Nucleus accumbens (tissue), 56 donors: ENCODE measurements at regions not wholly inside any gene's neighbourhood (a gene's known extent, or its start where the extent isn't known, plus 50 kb on each side); places are given as distances from the start of the nearest gene placed in this dataset.

Experiments
- DNase-seq, 56 donors: peaks; one replicate each; lab custom pipeline; 2025; lab: John Stamatoyannopoulos, UW

- DNase-seq: no peak
Observed at GRCh38 chr4:124177647-124178425, 534.7 kb downstream of the ANKRD50 start.

- DNase-seq: no peak
Observed at GRCh38 chr4:124178449-124179021, 534.0 kb downstream of the ANKRD50 start.

DNA sequence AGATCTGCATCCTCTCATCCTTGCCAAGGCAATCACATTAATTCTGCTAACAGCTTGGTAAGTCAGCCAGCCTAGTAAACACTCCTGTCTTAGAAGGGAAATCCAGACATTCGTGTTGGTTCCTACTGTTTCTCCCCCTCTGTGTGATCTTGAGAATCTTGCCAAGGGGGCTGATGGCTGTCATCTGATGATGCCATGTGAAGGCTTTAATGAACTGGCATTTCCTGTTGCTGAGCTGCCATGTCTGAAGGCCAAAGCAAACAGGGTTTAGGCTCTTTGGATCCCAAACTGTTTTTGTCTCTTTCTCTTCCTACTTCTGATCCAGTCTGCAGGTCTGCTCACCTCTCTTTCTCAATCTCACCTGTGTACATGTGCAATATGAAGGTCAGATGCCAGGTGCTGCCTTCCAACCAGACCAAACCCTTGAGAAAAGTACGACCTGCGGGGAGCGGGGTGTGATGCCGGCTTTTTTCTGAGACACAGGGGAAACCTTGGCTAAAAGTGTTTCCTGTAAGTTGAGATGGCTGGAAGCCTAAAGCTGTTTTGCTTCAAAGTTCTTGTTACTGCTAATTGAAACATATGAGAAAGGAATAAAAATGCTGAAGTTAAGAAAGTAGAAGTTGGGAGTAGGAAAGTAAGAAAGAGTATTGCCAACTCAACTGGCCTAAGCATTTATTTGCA lies 532.9 kb downstream of the ANKRD50 start:
- no peak for DNase-seq

DNA sequence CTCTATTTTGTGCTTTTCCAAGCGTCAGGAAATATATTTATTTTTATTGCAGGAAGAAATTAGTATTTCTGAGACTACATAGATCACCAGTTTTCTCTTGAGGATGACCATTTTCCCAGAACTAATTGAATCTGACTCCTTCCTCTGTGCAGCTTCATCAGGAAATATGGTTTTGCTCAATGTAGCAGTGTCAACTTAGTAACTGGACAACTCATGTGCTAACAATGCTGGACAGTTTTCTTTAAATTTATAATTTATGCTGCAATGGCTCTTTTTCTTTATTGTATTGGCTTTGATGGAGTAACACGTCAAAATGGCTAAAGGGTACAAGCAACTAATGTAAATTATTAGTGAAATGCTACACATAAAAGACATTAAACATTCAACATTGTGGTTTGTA lies 531.5 kb downstream of the ANKRD50 start:
- DNase-seq: no peak

- DNase-seq: no peak
Observed at GRCh38 chr4:124183231-124183630, 529.3 kb downstream of the ANKRD50 start.

GRCh38 chr4:124183926-124184325 lies 528.6 kb downstream of the ANKRD50 start:
- DNase-seq: no peak

DNA sequence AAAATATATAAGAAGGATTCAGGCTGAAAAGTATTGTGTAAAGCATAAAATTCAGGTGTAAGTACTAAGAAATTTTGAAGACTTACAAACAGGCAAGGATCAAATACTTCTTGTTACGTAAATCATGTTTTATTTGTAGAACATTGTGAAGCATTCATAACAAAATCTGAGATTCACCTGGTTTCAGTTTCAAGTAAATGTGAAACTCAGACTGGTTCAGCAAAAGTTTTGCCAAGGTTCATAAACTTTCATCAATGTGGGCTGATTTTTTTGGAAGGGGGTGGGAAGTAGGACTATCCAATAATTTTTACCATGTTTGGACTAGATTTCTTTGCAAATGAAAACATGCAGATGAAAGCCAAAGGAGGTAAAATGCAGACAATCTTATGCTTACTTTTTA lies 527.7 kb downstream of the ANKRD50 start:
- DNase-seq: no peak

DNA sequence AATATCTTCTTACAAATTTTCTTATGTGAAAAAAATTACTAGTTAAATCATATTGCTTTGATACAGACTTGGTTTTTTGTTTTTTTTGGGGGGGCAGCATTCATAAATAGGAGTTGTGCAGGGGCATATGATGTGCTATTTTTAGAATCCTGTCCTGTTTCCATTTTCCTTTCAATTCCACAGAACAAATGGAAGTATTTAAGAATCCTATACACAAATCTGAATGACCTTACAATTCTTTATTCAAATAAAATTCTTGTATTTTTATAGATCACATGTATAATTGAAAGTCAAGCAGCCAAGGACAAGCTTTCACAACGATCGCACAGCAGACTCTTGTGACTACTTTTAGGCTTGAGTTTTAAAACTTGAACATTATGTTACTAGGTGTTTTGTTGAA lies 523.9 kb downstream of the ANKRD50 start:
- DNase-seq: no peak

- DNase-seq: no peak
Observed at GRCh38 chr4:124189545-124189944, 523.0 kb downstream of the ANKRD50 start.

DNA sequence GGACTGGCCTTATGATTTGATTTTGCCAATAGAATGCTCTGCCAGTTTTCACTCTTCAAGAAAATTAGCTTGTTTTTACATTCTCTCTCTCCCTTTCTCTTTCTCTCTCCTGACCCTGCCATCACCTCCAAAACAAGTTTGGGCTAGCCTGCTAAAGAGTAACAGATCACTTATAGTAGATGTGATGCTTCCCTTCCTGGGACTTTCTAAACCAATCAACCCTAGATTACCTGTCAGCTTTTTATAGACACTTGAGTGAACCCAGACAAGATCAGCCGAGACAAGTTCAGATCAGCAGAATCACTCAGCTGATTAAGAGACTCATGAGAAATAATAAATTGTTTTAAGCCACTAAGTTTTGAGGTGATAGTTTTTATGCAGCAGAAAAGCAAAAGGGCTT lies 521.2 kb downstream of the ANKRD50 start:
- no peak for DNase-seq

GRCh38 chr4:124192544-124192943 lies 520.0 kb downstream of the ANKRD50 start:
- DNase-seq: no peak

- DNase-seq: no peak
Observed at GRCh38 chr4:124199185-124199584, 513.3 kb downstream of the ANKRD50 start.

GRCh38 chr4:124199755-124200154 lies 512.8 kb downstream of the ANKRD50 start:
- DNase-seq: no peak

- no peak for DNase-seq
Observed at GRCh38 chr4:124201636-124202035, 510.9 kb downstream of the ANKRD50 start.

- DNase-seq: no peak
Observed at GRCh38 chr4:124202099-124202498, 510.4 kb downstream of the ANKRD50 start.

- DNase-seq: no peak
Observed at GRCh38 chr4:124203613-124204238, 508.8 kb downstream of the ANKRD50 start.

DNA sequence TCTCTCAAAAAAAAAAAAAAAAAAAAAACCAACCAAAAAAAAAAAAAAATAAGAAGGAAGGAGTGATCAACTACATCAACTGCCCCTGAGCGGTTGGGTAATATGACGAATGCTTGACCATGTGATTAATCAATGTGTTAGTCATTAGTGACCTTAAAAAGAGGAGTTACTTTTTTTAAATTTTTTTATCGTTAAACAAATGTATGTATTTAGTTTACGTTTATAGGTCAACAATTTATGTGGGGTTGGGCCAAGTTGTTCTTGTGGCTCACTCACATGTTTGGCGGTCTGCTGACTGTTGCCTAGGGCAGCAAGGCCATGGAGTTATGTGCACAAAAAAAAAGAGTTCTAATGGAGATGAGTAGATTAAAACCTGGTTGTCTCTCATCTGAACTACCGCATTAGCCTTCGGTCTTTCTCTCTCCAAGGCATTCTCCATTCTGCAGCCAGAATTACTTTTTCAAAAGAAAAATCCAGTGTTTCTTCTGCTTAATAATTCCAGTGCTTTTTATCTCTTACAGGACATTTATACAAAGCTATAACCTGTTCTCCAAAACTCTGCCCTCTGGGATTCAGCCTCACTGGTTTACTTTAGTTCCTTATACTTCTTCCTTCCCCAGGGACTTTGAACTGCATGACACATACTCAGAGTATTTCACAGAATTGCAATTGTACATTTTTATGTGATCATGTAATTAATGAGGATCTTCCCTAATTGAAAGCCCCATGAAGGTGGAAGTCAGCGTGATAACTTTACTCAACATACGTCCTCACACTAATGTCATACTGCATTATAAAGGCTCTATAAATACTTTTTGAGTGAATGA lies 505.5 kb downstream of the ANKRD50 start:
- DNase-seq: no peak

DNA sequence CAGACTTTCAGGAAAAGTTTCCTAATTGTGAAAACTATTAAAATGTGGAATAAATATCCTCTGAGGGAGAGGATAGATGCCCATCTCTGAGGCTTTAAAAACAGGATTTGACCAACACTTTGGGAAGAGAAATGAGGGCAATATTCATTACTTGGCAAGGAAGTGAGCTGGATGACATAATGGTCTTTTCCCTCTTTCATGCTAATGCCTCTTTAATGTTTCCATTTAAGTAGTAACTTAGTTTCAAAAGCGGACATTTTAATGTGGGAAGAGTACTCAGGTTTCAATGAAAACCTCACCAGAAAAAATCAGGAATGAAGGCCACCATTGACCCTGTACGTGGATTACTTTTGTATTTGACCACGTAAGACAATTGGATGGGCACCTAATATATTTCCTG lies 503.3 kb downstream of the ANKRD50 start:
- DNase-seq: no peak

DNA sequence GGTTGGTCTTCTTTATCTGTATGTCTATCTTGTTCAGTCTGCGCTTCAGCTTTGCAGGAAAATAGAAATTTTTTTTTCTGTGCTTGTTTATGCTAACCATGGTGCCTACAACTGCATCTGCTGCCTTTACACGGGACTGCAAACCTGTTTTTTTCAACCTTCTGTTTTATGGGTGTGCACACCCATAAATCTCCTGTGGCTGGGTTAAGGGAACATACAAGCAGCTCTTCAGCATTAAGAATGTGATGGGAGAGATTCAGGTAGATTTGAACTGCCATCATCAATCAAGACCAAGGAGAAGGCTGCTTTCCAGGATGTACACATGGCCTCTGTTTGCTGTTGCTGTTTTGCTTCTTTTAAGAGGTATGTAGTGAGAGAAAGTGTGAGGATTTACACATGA lies 502.9 kb downstream of the ANKRD50 start:
- no peak for DNase-seq

GRCh38 chr4:124210746-124211145 lies 501.8 kb downstream of the ANKRD50 start:
- DNase-seq: no peak
